HUES48 (cell line): ENCODE measurements at regions not wholly inside any gene's neighbourhood (a gene's known extent, or its start where the extent isn't known, plus 50 kb on each side); places are given as distances from the start of the nearest gene placed in this dataset.

Experiments
- H3K27ac ChIP-seq: one replicate; pipeline ENCODE4 v1.7.0; 2013; ENCODE audit warnings: low read depth, low read length, inconsistent platforms
- H3K27me3 ChIP-seq: 2 replicates; pipeline ENCODE4 v1.6.1; 2013; ENCODE audit warnings: mild to moderate bottlenecking, low read length; ENCODE audit not compliant: control insufficient read depth, insufficient read depth
- H3K36me3 ChIP-seq: 2 replicates; pipeline ENCODE4 v1.6.1; 2013; ENCODE audit warnings: low read length; ENCODE audit not compliant: control insufficient read depth, insufficient read depth
- H3K4me1 ChIP-seq: 2 replicates; pipeline ENCODE4 v1.6.1; 2013; ENCODE audit warnings: mild to moderate bottlenecking, low read length; ENCODE audit not compliant: control insufficient read depth, insufficient read depth
- H3K4me3 ChIP-seq: 2 replicates; pipeline ENCODE4 v1.5.1; 2013; ENCODE audit warnings: mild to moderate bottlenecking, low read depth, low read length
- H3K9ac ChIP-seq: 2 replicates; pipeline ENCODE4 v1.6.1; 2013; ENCODE audit warnings: mild to moderate bottlenecking, low read depth, low read length, moderate library complexity
- H3K9me3 ChIP-seq: 2 replicates; pipeline ENCODE4 v1.6.1; 2013; ENCODE audit warnings: low read length; ENCODE audit not compliant: control insufficient read depth, insufficient read depth

DNA sequence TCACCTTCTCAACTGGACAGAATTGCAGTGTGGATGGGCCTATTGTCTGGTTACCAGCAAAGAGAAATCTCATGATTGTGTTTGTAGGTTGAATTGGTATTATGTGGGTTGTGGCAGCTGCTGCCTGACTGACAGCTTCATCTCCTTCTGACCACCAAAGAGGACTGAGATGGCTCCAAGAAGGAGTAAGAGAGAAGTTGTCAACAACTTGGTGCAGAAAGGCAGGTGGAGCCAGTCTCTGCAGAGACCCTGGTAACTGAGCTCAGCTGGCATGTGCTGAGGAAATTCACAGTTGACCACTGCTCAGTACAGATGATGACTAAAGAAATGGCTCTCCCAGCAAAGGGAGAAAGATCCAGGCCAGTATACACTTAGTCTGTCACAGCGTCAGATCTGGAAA lies 240.0 kb upstream of the AMIGO2 start:
- Histone ChIP-seq H3K27me3 (no peaks in the 10 kb centered on the region), H3K27ac (no peak overlapping the region), H3K9me3 (no peaks in the 10 kb centered on the region), H3K4me1 (no peaks in the 10 kb centered on the region; the same call in 1 of the 2 replicates), H3K36me3 (no peaks in the 10 kb centered on the region), H3K9ac (no peak overlapping the region), H3K4me3 (no peak overlapping the region)

DNA sequence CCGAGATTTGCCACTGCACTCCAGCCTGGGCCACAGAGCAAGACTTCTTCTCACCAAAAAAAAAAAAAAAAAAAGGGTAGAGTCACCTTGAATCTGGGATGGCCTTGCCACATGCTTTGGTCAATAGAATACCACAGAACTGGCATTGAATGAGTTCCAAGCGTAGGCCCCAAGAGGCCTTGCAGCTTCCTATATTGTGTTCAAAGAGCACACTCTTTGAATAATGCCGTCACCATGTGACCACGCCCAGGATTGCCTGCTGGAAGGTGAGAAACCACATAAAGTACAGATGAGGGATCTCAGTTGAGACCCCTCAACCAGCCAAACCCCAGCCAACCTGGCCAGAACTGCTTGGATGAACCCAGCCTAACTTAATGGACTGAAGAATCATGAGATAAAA lies 239.2 kb upstream of the AMIGO2 start:
- Histone ChIP-seq H3K4me3 (no peak overlapping the region), H3K27ac (no peak overlapping the region), H3K27me3 (no peaks in the 10 kb centered on the region), H3K36me3 (no peaks in the 10 kb centered on the region), H3K9me3 (no peaks in the 10 kb centered on the region), H3K9ac (no peak overlapping the region), H3K4me1 (no peaks in the 10 kb centered on the region; the same call in 1 of the 2 replicates)

DNA sequence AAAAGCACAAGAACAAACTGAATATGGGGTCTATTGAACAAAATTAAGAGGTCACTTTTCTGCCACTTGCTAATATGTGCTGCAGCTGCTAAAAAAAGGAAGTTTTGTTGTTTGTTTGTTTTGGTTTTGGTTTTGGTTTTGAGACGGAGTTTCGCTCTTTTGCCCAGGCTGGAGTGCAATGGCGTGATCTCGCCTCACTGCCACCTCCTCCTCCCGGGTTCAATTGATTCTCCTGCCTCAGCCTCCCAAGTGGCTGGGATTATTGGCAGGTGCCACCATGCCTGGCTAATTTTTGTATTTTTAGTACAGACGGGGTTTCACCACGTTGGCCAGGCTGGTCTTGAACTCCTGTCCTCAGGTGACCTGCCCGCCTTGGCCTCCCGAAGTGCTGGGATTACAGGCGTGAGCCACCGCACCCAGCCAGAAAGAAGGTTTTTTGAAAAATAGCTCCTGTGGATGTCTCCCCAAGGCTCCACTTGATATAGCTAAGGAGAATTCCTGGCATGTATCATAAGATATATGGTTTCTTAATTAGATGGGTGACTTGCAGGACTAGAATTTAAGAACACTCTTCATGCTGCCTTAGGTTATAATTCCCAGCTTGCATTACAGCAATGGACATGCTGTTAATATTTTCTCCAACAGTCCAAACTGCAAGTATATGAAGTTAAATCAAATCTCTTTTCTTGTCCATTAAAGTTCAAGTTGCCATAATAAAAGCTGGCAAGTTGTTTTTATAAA lies 237.6 kb upstream of the AMIGO2 start:
- Histone ChIP-seq H3K9ac (no peak overlapping the region), H3K27me3 (no peaks in the 10 kb centered on the region), H3K4me1 (no peaks in the 10 kb centered on the region; the same call in 1 of the 2 replicates), H3K27ac (no peak overlapping the region), H3K9me3 (no peaks in the 10 kb centered on the region), H3K36me3 (no peaks in the 10 kb centered on the region), H3K4me3 (no peak overlapping the region)

DNA sequence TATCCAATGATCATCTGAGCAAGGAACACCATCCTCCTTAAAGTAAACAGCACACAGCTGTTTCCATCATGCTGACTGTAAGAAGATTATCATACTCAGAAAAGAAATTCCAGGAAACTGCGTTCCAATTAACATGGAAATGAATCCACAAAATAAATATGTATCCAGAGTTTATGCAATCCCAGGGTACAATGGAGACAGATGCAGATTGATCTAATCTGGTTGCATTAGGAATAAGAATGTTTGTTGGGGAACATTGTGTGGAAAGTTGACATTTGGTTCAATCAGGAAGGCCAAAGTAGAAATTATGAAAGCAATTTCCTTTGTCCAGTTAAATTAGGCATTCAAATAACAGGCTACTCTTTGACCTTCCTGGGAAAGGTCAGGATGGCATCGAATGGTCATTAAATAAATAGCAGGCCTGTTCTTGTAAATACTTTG lies 236.9 kb upstream of the AMIGO2 start:
- Histone ChIP-seq H3K27me3 (no peaks in the 10 kb centered on the region), H3K36me3 (no peaks in the 10 kb centered on the region), H3K4me3 (no peak overlapping the region), H3K9me3 (no peaks in the 10 kb centered on the region), H3K4me1 (no peaks in the 10 kb centered on the region; the same call in 1 of the 2 replicates), H3K9ac (no peak overlapping the region), H3K27ac (no peak overlapping the region)

DNA sequence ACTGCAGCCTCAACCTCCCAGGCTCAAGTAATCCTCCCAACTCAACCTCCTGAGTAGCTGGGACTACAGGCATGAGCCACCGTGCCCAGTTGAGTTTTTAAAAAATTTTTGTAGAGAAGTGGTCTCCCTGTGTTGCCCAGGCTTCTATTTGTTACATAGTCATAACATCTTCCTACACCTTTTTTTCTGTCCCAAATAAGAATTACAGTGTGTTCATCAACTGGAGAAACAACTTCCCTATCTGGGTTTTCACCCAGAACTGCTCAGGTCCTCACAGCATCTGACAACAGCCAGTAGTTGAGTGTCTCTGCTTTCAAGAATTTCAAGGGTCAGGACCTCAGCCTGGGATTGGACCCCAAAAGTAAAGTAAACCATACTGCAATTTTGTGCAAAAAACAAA lies 235.2 kb upstream of the AMIGO2 start:
- H3K9me3 ChIP-seq: no peaks in the 10 kb centered on the region
- no peak overlapping the region for H3K27ac ChIP-seq
- no peak overlapping the region for H3K9ac ChIP-seq

DNA sequence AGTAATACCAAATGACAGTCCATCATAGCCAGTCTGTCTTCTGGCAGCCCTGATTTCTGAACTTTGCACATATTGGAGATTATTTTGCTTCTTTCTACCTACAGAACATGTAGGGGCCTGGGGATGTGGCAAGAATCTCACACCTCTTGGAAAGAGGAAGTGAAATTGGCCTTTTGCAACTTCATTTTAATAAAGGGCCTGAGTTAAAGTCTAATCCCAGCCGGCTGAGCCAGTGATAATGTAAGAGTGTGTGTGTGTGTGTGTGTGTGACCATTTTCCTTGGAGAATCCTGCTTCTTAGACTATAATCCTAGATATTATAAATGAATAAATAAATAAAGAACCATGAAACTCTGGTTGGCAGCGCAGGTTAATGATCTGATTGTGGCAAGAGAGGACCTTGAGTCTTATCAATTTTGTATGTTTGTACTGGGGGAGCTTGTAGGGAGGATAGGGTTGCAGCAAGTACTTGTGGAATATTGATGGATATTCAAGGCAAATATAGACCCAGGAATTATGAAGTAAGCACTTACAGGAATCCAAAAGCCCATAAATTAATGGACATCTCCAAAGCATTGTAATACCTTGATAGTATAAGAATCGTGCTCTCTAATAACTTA lies 233.2 kb upstream of the AMIGO2 start:
- H3K9ac ChIP-seq: no peak overlapping the region
- no peak overlapping the region for H3K4me3 ChIP-seq
- no peaks in the 10 kb centered on the region for H3K9me3 ChIP-seq
- H3K27ac ChIP-seq: no peak overlapping the region
- no peaks in the 10 kb centered on the region for H3K27me3 ChIP-seq
- H3K4me1 ChIP-seq: no peaks in the 10 kb centered on the region; the same call in 1 of the 2 replicates
- no peaks in the 10 kb centered on the region for H3K36me3 ChIP-seq

More for the DNA sequence above, 235.2 kb upstream of the AMIGO2 start:
- no peaks in the 10 kb centered on the region; the same call in 1 of the 2 replicates for H3K4me1 ChIP-seq
- no peaks in the 10 kb centered on the region for H3K36me3 ChIP-seq
- no peak overlapping the region for H3K4me3 ChIP-seq
- no peaks in the 10 kb centered on the region for H3K27me3 ChIP-seq

DNA sequence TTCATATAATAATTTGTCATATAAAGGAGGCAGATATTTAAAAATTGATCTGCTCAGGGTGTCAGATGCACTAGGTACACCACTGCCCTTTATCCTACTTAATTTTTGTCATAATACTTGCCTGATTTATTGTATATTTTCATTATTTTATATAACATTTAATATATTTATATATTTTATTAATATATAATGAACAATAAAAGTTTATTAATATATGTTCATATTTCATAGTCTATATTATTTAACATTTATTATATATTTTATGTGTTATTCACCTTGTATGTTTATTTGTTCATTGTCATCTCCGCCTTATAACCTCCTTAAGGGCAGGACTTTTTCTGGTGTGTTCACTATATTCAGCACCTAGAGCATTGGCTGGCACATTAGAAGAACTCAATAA lies 232.4 kb upstream of the AMIGO2 start:
- Histone ChIP-seq H3K4me3 (no peak overlapping the region), H3K9me3 (no peaks in the 10 kb centered on the region), H3K27me3 (no peaks in the 10 kb centered on the region), H3K27ac (no peak overlapping the region), H3K4me1 (no peaks in the 10 kb centered on the region; the same call in 1 of the 2 replicates), H3K9ac (no peak overlapping the region), H3K36me3 (no peaks in the 10 kb centered on the region)

DNA sequence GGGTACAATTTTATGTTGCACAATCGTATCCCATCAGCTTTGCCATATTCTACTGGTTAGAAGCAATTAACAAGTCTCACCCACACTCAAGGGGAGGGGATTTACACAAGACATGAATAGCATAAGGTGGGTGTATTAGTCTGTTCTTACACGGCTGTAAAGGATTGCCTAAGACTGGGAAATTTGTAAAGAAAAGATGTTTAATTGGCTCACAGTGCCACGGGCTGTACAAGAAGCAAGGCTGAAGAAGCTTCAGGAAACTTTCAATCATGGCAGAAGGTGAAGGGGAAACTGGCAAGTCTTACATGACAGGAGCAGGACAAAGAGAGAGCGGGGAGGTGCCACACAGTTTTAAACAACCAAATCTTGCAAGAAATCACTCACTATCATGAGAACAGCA lies 231.8 kb upstream of the AMIGO2 start:
- H3K4me1 ChIP-seq: no peaks in the 10 kb centered on the region; the same call in 1 of the 2 replicates
- H3K4me3 ChIP-seq: no peak overlapping the region
- no peak overlapping the region for H3K27ac ChIP-seq

DNA sequence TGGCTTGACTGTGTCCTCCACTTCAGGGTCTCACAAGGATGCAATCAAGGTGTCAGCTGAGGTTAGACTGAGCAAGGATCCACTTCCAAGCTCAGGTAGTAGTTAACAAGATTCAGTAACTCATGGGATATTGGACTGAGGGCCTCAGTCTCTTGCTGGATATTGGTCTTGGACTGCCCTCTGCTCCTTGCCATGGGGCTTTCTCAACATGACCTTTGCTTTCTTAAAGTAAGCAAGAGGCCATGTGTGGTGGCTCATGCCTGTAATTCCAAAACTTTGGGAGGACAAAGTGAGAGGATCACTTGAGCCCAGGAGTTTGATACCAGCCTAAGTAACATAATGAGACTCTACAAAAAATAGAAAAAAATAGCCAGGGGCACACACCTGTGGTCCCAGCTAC lies 231.3 kb upstream of the AMIGO2 start:
- H3K9ac ChIP-seq: no peak overlapping the region
- no peaks in the 10 kb centered on the region for H3K4me1 ChIP-seq
- H3K4me3 ChIP-seq: no peak overlapping the region
- H3K27me3 ChIP-seq: no peaks in the 10 kb centered on the region
- H3K27ac ChIP-seq: no peak overlapping the region
- no peaks in the 10 kb centered on the region for H3K36me3 ChIP-seq
- H3K9me3 ChIP-seq: no peaks in the 10 kb centered on the region

More for the DNA sequence above, 231.8 kb upstream of the AMIGO2 start:
- H3K9me3 ChIP-seq: no peaks in the 10 kb centered on the region
- no peaks in the 10 kb centered on the region for H3K27me3 ChIP-seq
- no peak overlapping the region for H3K9ac ChIP-seq
- H3K36me3 ChIP-seq: no peaks in the 10 kb centered on the region

DNA sequence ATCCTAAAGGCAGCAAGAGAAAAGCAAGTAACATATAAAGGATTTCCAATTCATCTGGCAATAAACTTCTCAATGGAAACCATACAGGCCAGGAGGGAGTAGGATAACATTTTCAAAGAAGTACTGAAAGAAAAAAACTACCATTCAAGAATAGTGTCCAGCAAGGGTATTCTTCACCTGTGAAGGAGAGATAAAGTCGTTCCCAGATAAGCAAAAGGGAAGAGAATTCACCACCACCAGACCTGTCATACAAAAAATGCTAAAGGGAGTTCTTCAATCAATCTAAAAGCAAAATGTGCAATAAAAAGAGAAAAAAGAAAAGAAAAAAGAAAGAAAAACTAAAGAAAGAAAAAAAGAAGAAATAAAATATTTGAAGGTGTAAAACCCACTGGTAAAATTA lies 228.9 kb upstream of the AMIGO2 start:
- H3K4me1 ChIP-seq: no peaks in the 10 kb centered on the region

DNA sequence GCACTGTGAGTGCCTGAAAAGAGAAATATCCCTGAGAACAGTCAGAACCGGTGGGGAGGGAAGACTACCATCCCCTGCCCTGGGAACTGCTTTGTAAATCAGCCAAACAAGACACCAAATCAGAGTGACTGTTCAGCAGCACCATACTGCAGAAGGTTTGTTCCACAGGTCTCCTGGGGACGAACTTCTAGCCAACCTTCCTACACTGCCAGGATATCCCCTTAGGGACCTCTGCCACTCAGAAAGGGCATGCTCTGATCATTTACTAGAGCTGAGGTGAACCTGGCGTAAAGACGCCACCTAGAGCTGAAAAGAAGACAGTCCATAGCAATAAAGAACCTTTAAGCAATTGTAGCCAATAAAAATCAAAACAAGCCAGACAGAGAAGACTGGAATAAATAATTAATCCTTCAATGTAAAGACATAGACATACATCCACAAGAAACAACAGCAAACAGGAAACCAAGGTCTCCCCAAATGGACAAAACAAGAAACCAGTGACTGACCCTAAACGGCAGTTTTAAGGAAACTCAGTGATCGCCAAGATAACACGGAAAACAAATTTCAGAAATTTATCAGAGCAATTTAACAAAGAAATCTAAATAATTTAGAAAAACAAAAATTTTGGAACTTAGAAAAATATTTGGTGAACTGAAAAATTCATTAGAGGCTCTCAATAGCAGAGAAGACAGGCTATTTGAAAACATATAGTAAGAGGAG lies 228.1 kb upstream of the AMIGO2 start:
- Histone ChIP-seq H3K4me3 (no peak overlapping the region), H3K9ac (no peak overlapping the region), H3K27me3 (no peaks in the 10 kb centered on the region), H3K27ac (no peak overlapping the region), H3K36me3 (no peaks in the 10 kb centered on the region), H3K9me3 (no peaks in the 10 kb centered on the region), H3K4me1 (no peaks in the 10 kb centered on the region)

More for the DNA sequence above, 228.9 kb upstream of the AMIGO2 start:
- Histone ChIP-seq H3K9ac (no peak overlapping the region), H3K36me3 (no peaks in the 10 kb centered on the region), H3K27me3 (no peaks in the 10 kb centered on the region), H3K27ac (no peak overlapping the region), H3K4me3 (no peak overlapping the region), H3K9me3 (no peaks in the 10 kb centered on the region)
